HEK293 (cell line): ENCODE measurements at regions not wholly inside any gene's neighbourhood (a gene's known extent, or its start where the extent isn't known, plus 50 kb on each side); places are given as distances from the start of the nearest gene placed in this dataset.

Experiments used
- CTCF ChIA-PET: fragments of 350-600 bp; formaldehyde crosslinking; extraction: SDS; loops from one replicate; lab custom pipeline; 2021; ENCODE audit warnings: antibody characterized with exemption; lab: Yijun Ruan, JAX
- POLR2A ChIA-PET: fragments of 300-600 bp; formaldehyde crosslinking; extraction: SDS; loops from one replicate; lab custom pipeline; 2020; ENCODE audit warnings: antibody characterized with exemption, inconsistent platforms; lab: Yijun Ruan, JAX
- H3K27ac ChIP-seq: fragments of 200-500 bp; sonication (Bioruptor generic); 2 replicates; pipeline ENCODE4 v1.5.1; 2014; ENCODE audit warnings: low read depth, low read length, control low read depth, inconsistent platforms; ENCODE audit errors: extremely low read depth
- H3K36me3 ChIP-seq, 2 experiments: fragments of 200-500 bp in 1 of 2; sonication (Bioruptor generic) in 1 of 2; 1 replicate in 1 of 2; 2 replicates in 1 of 2; pipeline ENCODE4 v1.5.1; 2014 to 2017; ENCODE audit warnings: inconsistent platforms in 2 of 2, low read length in 2 of 2; ENCODE audit not compliant: control insufficient read depth in 2 of 2, insufficient read depth in 1 of 2
- H3K4me1 ChIP-seq: fragments of 200-500 bp; sonication (Bioruptor generic); 2 replicates; pipeline ENCODE4 v1.5.1; 2014; ENCODE audit warnings: mild to moderate bottlenecking, low read length, inconsistent platforms; ENCODE audit not compliant: control insufficient read depth, insufficient read depth
- H3K4me3 ChIP-seq: 2 replicates; pipeline ENCODE4 v1.5.1; 2011; ENCODE audit warnings: low read depth, mild to moderate bottlenecking, control low read depth, low read length, moderate library complexity
- H3K9me3 ChIP-seq: fragments of 200-500 bp; sonication (Bioruptor generic); 2 replicates; pipeline ENCODE4 v1.5.1; 2014; ENCODE audit warnings: low read depth, low read length, inconsistent platforms; ENCODE audit not compliant: control insufficient read depth, insufficient read depth
- ATF2 ChIP-seq: fragments of 450-650 bp; formaldehyde crosslinking; IDR thresholded peaks from 2 replicates; pipeline ENCODE4 v1.5.1; 2016; ENCODE audit warnings: missing biosample characterization, missing genetic modification characterization, low read depth
- FEZF1 ChIP-seq: fragments of 450-650 bp; formaldehyde crosslinking; IDR thresholded peaks from 2 replicates; pipeline ENCODE4 v1.5.1; 2016; ENCODE audit warnings: missing biosample characterization, missing genetic modification characterization
- GLIS1 ChIP-seq: fragments of 450-650 bp; formaldehyde crosslinking; IDR thresholded peaks from 2 replicates; pipeline ENCODE4 v1.5.1; 2016; ENCODE audit warnings: missing biosample characterization, missing genetic modification characterization
- HIC1 ChIP-seq: fragments of 450-650 bp; formaldehyde crosslinking; IDR thresholded peaks from 2 replicates; pipeline ENCODE4 v1.5.1; 2016; ENCODE audit warnings: missing biosample characterization, missing genetic modification characterization
- HOXC10 ChIP-seq: sonication (generic); formaldehyde crosslinking; IDR thresholded peaks from 2 replicates; pipeline ENCODE4 v1.8.1; 2023; ENCODE audit warnings: mild to moderate bottlenecking, missing genetic modification reagents
- KLF7 ChIP-seq: fragments of 450-650 bp; formaldehyde crosslinking; IDR thresholded peaks from 2 replicates; pipeline ENCODE4 v1.5.1; 2016; ENCODE audit warnings: missing biosample characterization, missing genetic modification characterization, borderline replicate concordance
- MZF1 ChIP-seq: fragments of 450-650 bp; formaldehyde crosslinking; IDR thresholded peaks from 2 replicates; pipeline ENCODE4 v1.5.1; 2017; ENCODE audit warnings: missing biosample characterization, missing genetic modification characterization, borderline replicate concordance
- TSHZ1 ChIP-seq: fragments of 450-650 bp; formaldehyde crosslinking; IDR thresholded peaks from 2 replicates; pipeline ENCODE4 v1.5.1; 2016; ENCODE audit warnings: missing biosample characterization, missing genetic modification characterization, borderline replicate concordance
- ZBTB20 ChIP-seq: fragments of 450-650 bp; formaldehyde crosslinking; IDR thresholded peaks from 2 replicates; pipeline ENCODE4 v1.5.1; 2016; ENCODE audit warnings: missing biosample characterization, missing genetic modification characterization
- ZFHX2 ChIP-seq: fragments of 450-650 bp; formaldehyde crosslinking; conservative IDR thresholded peaks from 2 replicates; pipeline ENCODE4 v1.5.1; 2016; ENCODE audit warnings: missing biosample characterization, missing genetic modification characterization
- ZNF2 ChIP-seq: fragments of 450-650 bp; formaldehyde crosslinking; IDR thresholded peaks from 2 replicates; pipeline ENCODE4 v1.5.1; 2016; ENCODE audit warnings: missing biosample characterization, missing genetic modification characterization
- ZNF239 ChIP-seq: fragments of 450-650 bp; formaldehyde crosslinking; IDR thresholded peaks from 2 replicates; pipeline ENCODE4 v1.5.1; 2016; ENCODE audit warnings: missing biosample characterization, missing genetic modification characterization
- ZNF302 ChIP-seq: fragments of 450-650 bp; formaldehyde crosslinking; IDR thresholded peaks from 2 replicates; pipeline ENCODE4 v1.5.1; 2016; ENCODE audit warnings: missing biosample characterization, missing genetic modification characterization, low read depth
- ZNF341 ChIP-seq: fragments of 450-650 bp; formaldehyde crosslinking; IDR thresholded peaks from 2 replicates; pipeline ENCODE4; 2016; ENCODE audit warnings: low read depth, missing biosample characterization, missing genetic modification characterization
- ZNF394 ChIP-seq: fragments of 450-650 bp; formaldehyde crosslinking; IDR thresholded peaks from 2 replicates; pipeline ENCODE4 v1.5.1; 2016; ENCODE audit warnings: missing biosample characterization, missing genetic modification characterization, mild to moderate bottlenecking, moderate library complexity, borderline replicate concordance
- ZNF549 ChIP-seq: fragments of 450-650 bp; IDR thresholded peaks from 2 replicates; pipeline ENCODE4 v1.5.1; 2018; ENCODE audit warnings: missing biosample characterization, missing genetic modification characterization, mild to moderate bottlenecking, inconsistent platforms, moderate library complexity
- ZNF600 ChIP-seq: fragments of 450-650 bp; formaldehyde crosslinking; IDR thresholded peaks from 2 replicates; pipeline ENCODE4 v1.5.1; 2016; ENCODE audit warnings: missing biosample characterization, missing genetic modification characterization
- ZNF621 ChIP-seq: fragments of 450-650 bp; formaldehyde crosslinking; IDR thresholded peaks from 2 replicates; pipeline ENCODE4 v1.5.1; 2017; ENCODE audit warnings: missing biosample characterization, missing genetic modification characterization
- ZNF670 ChIP-seq: fragments of 450-650 bp; formaldehyde crosslinking; IDR thresholded peaks from 2 replicates; pipeline ENCODE4 v1.5.1; 2016; ENCODE audit warnings: missing biosample characterization, missing genetic modification characterization, low read depth
- ZNF704 ChIP-seq: fragments of 450-650 bp; formaldehyde crosslinking; IDR thresholded peaks from 2 replicates; pipeline ENCODE4 v1.5.1; 2016; ENCODE audit warnings: missing biosample characterization, missing genetic modification characterization
- ZNF768 ChIP-seq: fragments of 450-650 bp; formaldehyde crosslinking; IDR thresholded peaks from 2 replicates; pipeline ENCODE4 v1.5.1; 2018; ENCODE audit warnings: missing biosample characterization, mild to moderate bottlenecking, missing genetic modification characterization
- ZNF776 ChIP-seq: fragments of 450-650 bp; formaldehyde crosslinking; IDR thresholded peaks from 2 replicates; pipeline ENCODE4 v1.5.0; 2017; ENCODE audit warnings: missing biosample characterization, missing genetic modification characterization, borderline replicate concordance
- ZSCAN16 ChIP-seq: fragments of 450-650 bp; formaldehyde crosslinking; IDR thresholded peaks from 2 replicates; pipeline ENCODE4 v1.5.1; 2016; ENCODE audit warnings: missing biosample characterization, missing genetic modification characterization
- TF ChIP-seq, protein P1 (sequence below): fragments of 450-650 bp; formaldehyde crosslinking; IDR thresholded peaks from 2 replicates; pipeline ENCODE4 v1.5.1; 2016; ENCODE audit warnings: missing biosample characterization, missing genetic modification characterization

DNA sequence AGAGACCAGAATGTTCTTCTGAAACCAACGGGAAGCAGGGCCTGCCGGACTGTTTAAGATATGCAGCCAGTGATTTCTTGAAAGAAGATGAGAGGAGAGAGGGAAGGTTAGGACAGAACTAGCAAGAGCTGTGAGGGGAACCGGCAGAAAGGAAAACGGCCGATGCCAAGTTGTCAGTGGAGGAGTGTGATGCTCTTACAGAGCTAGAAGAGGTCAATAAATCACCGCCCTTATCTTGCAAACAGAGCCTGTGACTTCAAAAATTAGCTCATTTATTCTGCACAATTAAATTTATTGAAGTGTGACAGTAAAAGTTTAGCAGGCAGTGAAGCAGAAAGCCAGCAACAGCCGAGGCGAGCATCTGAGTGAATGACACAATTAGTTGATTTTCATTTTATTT, 509.5 kb upstream of the ID4 start (continued):
- TF ChIP-seq ZNF768 (tag by site-specific recombination) (no peak), ZNF549 (tag by site-specific recombination) (no peak), ZFHX2 (tag by site-specific recombination) (no peak), ATF2 (tag by site-specific recombination) (peak; percentile 51), ZNF2 (tag by site-specific recombination) (0 out of 2 replicates have a peak, but pooled peaks have one; percentile 31), FEZF1 (tag by site-specific recombination) (peak; percentile 55; the same call in 1 of the 2 replicates)
- TF ChIP-seq, all 188 proteins: peak for 26

DNA sequence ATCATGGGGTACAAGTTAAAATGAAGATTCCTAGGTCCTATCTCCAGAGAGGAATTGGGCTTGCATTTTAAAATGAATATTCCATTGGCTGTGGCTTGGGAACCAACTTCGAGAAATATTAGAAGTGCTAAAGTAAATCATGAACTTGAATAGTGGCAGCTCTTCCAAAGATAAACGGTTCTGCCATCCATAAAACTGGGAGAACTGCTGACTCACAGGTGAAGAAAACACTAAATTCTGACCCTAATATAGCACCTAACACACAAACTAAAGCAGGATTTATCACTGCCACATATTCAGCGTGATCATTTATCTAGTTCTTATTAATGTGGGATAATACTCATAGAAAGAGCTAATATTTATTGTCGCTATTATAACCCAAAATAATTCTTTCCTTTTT, 508.1 kb upstream of the ID4 start:
- POLR2A ChIA-PET = interaction anchor here (4.1 kb wide), 1 partner anchor 508 kb away, joined by 17 read pairs; the partner anchor contains the start of gene ID4
- peaks cover 26% of the 10 kb centered on the region for H3K4me1 ChIP-seq
- H3K27ac ChIP-seq = no peak overlapping the region; the same call in 1 of the 2 replicates
- TF ChIP-seq ZNF394 (tag by site-specific recombination) (no peak), ZNF621 (tag by site-specific recombination) (no peak), KLF7 (no peak), ZBTB20 (tag by site-specific recombination) (no peak), ZNF549 (tag by site-specific recombination) (no peak), ZSCAN16 (tag by site-specific recombination) (no peak), TSHZ1 (tag by site-specific recombination) (no peak), ZNF341 (tag by site-specific recombination) (no peak), ZNF239 (tag by site-specific recombination) (no peak), ZNF776 (no peak), ZNF600 (no peak), HIC1 (tag by site-specific recombination) (no peak), ZNF670 (tag by site-specific recombination) (no peak), GLIS1 (tag by site-specific recombination) (no peak), HOXC10 (CRISPR knock-in tag) (no peak), MZF1 (tag by site-specific recombination) (no peak), ZNF302 (tag by site-specific recombination) (no peak), ZNF704 (tag by site-specific recombination) (no peak)
- TF ChIP-seq, protein P1, sequence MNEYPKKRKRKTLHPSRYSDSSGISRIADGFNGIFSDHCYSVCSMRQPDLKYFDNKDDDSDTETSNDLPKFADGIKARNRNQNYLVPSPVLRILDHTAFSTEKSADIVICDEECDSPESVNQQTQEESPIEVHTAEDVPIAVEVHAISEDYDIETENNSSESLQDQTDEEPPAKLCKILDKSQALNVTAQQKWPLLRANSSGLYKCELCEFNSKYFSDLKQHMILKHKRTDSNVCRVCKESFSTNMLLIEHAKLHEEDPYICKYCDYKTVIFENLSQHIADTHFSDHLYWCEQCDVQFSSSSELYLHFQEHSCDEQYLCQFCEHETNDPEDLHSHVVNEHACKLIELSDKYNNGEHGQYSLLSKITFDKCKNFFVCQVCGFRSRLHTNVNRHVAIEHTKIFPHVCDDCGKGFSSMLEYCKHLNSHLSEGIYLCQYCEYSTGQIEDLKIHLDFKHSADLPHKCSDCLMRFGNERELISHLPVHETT (tag by site-specific recombination) = no peak
- TF ChIP-seq, all 188 proteins: peak for 0
- H3K4me3 ChIP-seq = no peak overlapping the region
- no peaks in the 10 kb centered on the region for H3K9me3 ChIP-seq
- no peaks in the 10 kb centered on the region for H3K36me3 ChIP-seq
- CTCF ChIA-PET = interaction anchor here (0.6 kb wide), 1 partner anchor 75 kb away, joined by 3 read pairs; no protein-coding TSS in a partner anchor
